Transverse colon (tissue), 4 donors: ENCODE measurements at regions not wholly inside any gene's neighbourhood (a gene's known extent, or its start where the extent isn't known, plus 50 kb on each side); places are given as distances from the start of the nearest gene placed in this dataset.

Experiments
- EP300 ChIP-seq: sonication (generic); formaldehyde crosslinking; IDR thresholded peaks from one replicate; pipeline ENCODE4 v1.6.1; 2017; ENCODE audit warnings: antibody characterized with exemption, low read depth
- POLR2A ChIP-seq: fragments of 450-650 bp; IDR thresholded peaks from one replicate; pipeline ENCODE4 v1.6.1; 2016; ENCODE audit warnings: antibody characterized with exemption, mild to moderate bottlenecking, moderate library complexity
- POLR2AphosphoS5 ChIP-seq, 3 donors: sonication (generic); formaldehyde crosslinking; IDR thresholded peaks; one replicate each; pipeline ENCODE4 v1.6.1; 2016; ENCODE audit warnings: antibody characterized with exemption in 3 of 3
- TF ChIP-seq, protein P1 (sequence below), 5 experiments: fragments of 200-600 bp in 3 of 5; fragments of 450-650 bp in 2 of 5; sonication (generic) in 3 of 5; IDR thresholded peaks; 1 replicate in 2 of 5; 2 replicates in 3 of 5; pipeline ENCODE4 v1.5.1; 2016 to 2017; ENCODE audit warnings: antibody characterized with exemption in 5 of 5, inconsistent platforms in 3 of 5, mild to moderate bottlenecking in 2 of 5, moderate library complexity in 1 of 5

- TF ChIP-seq, protein P1, sequence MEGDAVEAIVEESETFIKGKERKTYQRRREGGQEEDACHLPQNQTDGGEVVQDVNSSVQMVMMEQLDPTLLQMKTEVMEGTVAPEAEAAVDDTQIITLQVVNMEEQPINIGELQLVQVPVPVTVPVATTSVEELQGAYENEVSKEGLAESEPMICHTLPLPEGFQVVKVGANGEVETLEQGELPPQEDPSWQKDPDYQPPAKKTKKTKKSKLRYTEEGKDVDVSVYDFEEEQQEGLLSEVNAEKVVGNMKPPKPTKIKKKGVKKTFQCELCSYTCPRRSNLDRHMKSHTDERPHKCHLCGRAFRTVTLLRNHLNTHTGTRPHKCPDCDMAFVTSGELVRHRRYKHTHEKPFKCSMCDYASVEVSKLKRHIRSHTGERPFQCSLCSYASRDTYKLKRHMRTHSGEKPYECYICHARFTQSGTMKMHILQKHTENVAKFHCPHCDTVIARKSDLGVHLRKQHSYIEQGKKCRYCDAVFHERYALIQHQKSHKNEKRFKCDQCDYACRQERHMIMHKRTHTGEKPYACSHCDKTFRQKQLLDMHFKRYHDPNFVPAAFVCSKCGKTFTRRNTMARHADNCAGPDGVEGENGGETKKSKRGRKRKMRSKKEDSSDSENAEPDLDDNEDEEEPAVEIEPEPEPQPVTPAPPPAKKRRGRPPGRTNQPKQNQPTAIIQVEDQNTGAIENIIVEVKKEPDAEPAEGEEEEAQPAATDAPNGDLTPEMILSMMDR (IDR thresholded peaks at IDR 0.05) = no peak
- TF ChIP-seq POLR2A = no peak
- no peak for TF ChIP-seq EP300
- no peak for TF ChIP-seq POLR2AphosphoS5 (IDR thresholded peaks at IDR 0.05)
Measured at GRCh38 chr20:11431621-11432020, 486.1 kb upstream of the BTBD3 start.
